ENCODE measurements at regions not wholly inside any gene's neighbourhood (a gene's known extent, or its start where the extent isn't known, plus 50 kb on each side); places are given as distances from the start of the nearest gene placed in this dataset.

DNA sequence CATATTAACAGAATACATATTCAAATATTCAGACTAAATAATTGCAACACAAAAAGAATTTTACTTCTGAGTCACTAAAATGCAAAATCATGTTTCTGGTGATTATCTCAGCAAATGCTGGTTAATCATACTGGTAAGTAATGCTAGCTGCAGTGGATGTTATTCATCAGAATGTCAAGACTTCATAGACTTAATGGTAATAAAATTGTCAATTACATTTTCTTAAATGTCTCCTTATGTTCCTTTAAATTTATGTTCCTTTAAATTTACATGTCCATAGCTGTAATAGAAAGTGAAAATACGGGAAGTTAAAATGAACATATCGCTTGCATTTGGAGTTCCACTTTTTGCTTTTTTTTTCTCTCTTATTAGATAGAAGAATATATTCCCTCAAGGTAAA lies 853.0 kb downstream of the SLITRK6 start:
- in situ Hi-C loops (cut with MboI; ENCODE audit: low sequenced_read_pairs) = no loop called here
- DNase-seq = no peak

More for the DNA sequence above, 853.0 kb downstream of the SLITRK6 start:
- Histone ChIP-seq H3K14ac (replicated peaks; ENCODE audit: low read depth, low read length) (no peak overlapping the region), H2AFZ (replicated peaks; ENCODE audit: low read length, poor library complexity) (no peak overlapping the region), H2BK120ac (ENCODE audit: low read depth, low read length) (no peak overlapping the region), H3K18ac (ENCODE audit: low read depth, low read length) (no peak overlapping the region), H3K56ac (ENCODE audit: extremely low read depth, insufficient read depth, low read length) (no peak overlapping the region), H4K8ac (ENCODE audit: low read depth in 2 of 2, low read length in 2 of 2) (no peak overlapping the region), H3K9me3 (ENCODE audit: control insufficient read depth, insufficient read depth, low read length) (no peaks in the 10 kb centered on the region), H3K9me1 (ENCODE audit: insufficient read depth, low read length) (no peaks in the 10 kb centered on the region), H3K23ac (ENCODE audit: low read depth, low read length) (no peak overlapping the region), H3K9ac (ENCODE audit: low read depth, low read length) (no peak overlapping the region), H2AK5ac (ENCODE audit: low read depth, low read length) (no peak overlapping the region), H3K4me2 (ENCODE audit: low read depth, low read length) (no peak overlapping the region), H2BK15ac (ENCODE audit: low read depth, low read length) (no peak overlapping the region), H3K27me3 (ENCODE audit: control insufficient read depth, insufficient read depth, low read length) (no peaks in the 10 kb centered on the region), H2BK5ac (ENCODE audit: low read depth, low read length, poor library complexity, severe bottlenecking) (no peak overlapping the region), H3K4me1 (ENCODE audit: control insufficient read depth, insufficient read depth, low read length) (no peaks in the 10 kb centered on the region), H4K5ac (ENCODE audit: low read depth, low read length) (no peak overlapping the region), H2AK9ac (replicated peaks; ENCODE audit: low read depth, low read length, poor library complexity) (no peak overlapping the region), H3K79me1 (ENCODE audit: low read depth in 1 of 2, low read length in 2 of 2) (no peaks in the 10 kb centered on the region), H4K91ac (ENCODE audit: insufficient read depth, low read depth, low read length) (no peak overlapping the region), H3K4me3 (ENCODE audit: insufficient read depth, low read depth, low read length) (no peak overlapping the region), H4K20me1 (ENCODE audit: insufficient read depth, low read length) (no peaks in the 10 kb centered on the region), H3K4ac (ENCODE audit: low read depth, low read length) (no peak overlapping the region), H3K27ac (ENCODE audit: insufficient read depth, low read length) (no peak overlapping the region), H2BK20ac (ENCODE audit: low read depth, low read length) (no peak overlapping the region), H3K36me3 (ENCODE audit: control insufficient read depth, insufficient read depth, low read length) (no peaks in the 10 kb centered on the region)
- no CpG with 5 or more reads among the region's 2 CpGs for WGBS, 2 experiments (ENCODE audit: extremely low coverage in 2 of 2, insufficient read length in 1 of 2)
- no peak for TF ChIP-seq CEBPB (IDR thresholded peaks at IDR 0.05; ENCODE audit: low read depth, low read length)
- TF ChIP-seq, protein P1, sequence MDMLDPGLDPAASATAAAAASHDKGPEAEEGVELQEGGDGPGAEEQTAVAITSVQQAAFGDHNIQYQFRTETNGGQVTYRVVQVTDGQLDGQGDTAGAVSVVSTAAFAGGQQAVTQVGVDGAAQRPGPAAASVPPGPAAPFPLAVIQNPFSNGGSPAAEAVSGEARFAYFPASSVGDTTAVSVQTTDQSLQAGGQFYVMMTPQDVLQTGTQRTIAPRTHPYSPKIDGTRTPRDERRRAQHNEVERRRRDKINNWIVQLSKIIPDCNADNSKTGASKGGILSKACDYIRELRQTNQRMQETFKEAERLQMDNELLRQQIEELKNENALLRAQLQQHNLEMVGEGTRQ (IDR thresholded peaks at IDR 0.05; ENCODE audit: low read depth, low read length) = no peak
- TF ChIP-seq, protein P2, sequence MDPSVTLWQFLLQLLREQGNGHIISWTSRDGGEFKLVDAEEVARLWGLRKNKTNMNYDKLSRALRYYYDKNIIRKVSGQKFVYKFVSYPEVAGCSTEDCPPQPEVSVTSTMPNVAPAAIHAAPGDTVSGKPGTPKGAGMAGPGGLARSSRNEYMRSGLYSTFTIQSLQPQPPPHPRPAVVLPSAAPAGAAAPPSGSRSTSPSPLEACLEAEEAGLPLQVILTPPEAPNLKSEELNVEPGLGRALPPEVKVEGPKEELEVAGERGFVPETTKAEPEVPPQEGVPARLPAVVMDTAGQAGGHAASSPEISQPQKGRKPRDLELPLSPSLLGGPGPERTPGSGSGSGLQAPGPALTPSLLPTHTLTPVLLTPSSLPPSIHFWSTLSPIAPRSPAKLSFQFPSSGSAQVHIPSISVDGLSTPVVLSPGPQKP (IDR thresholded peaks at IDR 0.05; ENCODE audit: borderline replicate concordance, low read depth, low read length) = no peak
- no peak for TF ChIP-seq RAD21 (IDR thresholded peaks at IDR 0.05; ENCODE audit: low read length)
- TF ChIP-seq CHD1 (IDR thresholded peaks at IDR 0.05; ENCODE audit: low read depth, low read length) = no peak
- no peak for TF ChIP-seq RCOR1 (IDR thresholded peaks at IDR 0.05; ENCODE audit: insufficient replicate concordance, low read length)
- no peak for TF ChIP-seq POLR2A (IDR thresholded peaks at IDR 0.05; ENCODE audit: low read depth, low read length)
- TF ChIP-seq MAZ (IDR thresholded peaks at IDR 0.05; ENCODE audit: borderline replicate concordance, low read depth, low read length) = no peak
- CTCF ChIA-PET = no interaction called here
- intact Hi-C loops (cut with micrococcal nuclease) = no loop called here
- dilution Hi-C loops (cut with HindIII; ENCODE audit: low sequenced_read_pairs, unreplicated experiment) = loop anchor here (25.0 kb wide), 1 partner anchor 866 kb away; no protein-coding TSS in a partner anchor
- no peak for ATAC-seq (ENCODE audit: low read depth)
- POLR2A ChIA-PET (ENCODE audit: unreplicated experiment) = interaction anchor here (0.5 kb wide), 1 partner anchor 12 kb away, joined by 5 read pairs; no protein-coding TSS in a partner anchor
- no TSS peak for BruUV-seq (replicated peaks)

Data from IMR-90 (cell line).